Smooth muscle cell (in vitro differentiated cells): ENCODE measurements at regions not wholly inside any gene's neighbourhood (a gene's known extent, or its start where the extent isn't known, plus 50 kb on each side); places are given as distances from the start of the nearest gene placed in this dataset.

Experiments used
- DNase-seq: peaks from one replicate; lab custom pipeline; 2025; ENCODE audit not compliant: unreplicated experiment; lab: John Stamatoyannopoulos, UW
- H2AFZ ChIP-seq: fragments of 200-600 bp; sonication (generic); 2 replicates; pipeline ENCODE4 v1.6.0; 2016; ENCODE audit warnings: antibody characterized with exemption, low read depth, mild to moderate bottlenecking
- H3F3A ChIP-seq: fragments of 200-600 bp; sonication (generic); 2 replicates; pipeline ENCODE4 v1.6.0; 2017; ENCODE audit warnings: antibody characterized with exemption, low read depth
- H3K27ac ChIP-seq: fragments of 200-600 bp; sonication (generic); 2 replicates; pipeline ENCODE4 v1.5.1; 2016; ENCODE audit warnings: low read depth, mild to moderate bottlenecking
- H3K27me3 ChIP-seq: fragments of 200-600 bp; sonication (generic); 2 replicates; pipeline ENCODE4 v1.6.1; 2016; ENCODE audit warnings: low read depth, mild to moderate bottlenecking
- H3K36me3 ChIP-seq: fragments of 200-600 bp; sonication (generic); 2 replicates; pipeline ENCODE4 v1.5.1; 2016; ENCODE audit warnings: low read depth
- H3K4me1 ChIP-seq: fragments of 200-600 bp; sonication (generic); 2 replicates; pipeline ENCODE4 v1.5.1; 2016; ENCODE audit warnings: low read depth
- H3K4me2 ChIP-seq: fragments of 200-600 bp; sonication (generic); 2 replicates; pipeline ENCODE4 v1.6.0; 2016; ENCODE audit warnings: mild to moderate bottlenecking
- H3K4me3 ChIP-seq: fragments of 200-600 bp; sonication (generic); 2 replicates; pipeline ENCODE4 v1.5.1; 2016; ENCODE audit warnings: mild to moderate bottlenecking
- H3K79me2 ChIP-seq: fragments of 200-600 bp; sonication (generic); 2 replicates; pipeline ENCODE4 v1.6.0; 2016; ENCODE audit warnings: low read depth, mild to moderate bottlenecking
- H3K9ac ChIP-seq: fragments of 200-600 bp; sonication (generic); 2 replicates; pipeline ENCODE4 v1.6.0; 2016; ENCODE audit warnings: low read depth
- H3K9me3 ChIP-seq: fragments of 200-600 bp; sonication (generic); replicated peaks from 2 replicates; pipeline ENCODE4 v1.5.1; 2016; ENCODE audit warnings: low read depth
- H4K20me1 ChIP-seq: fragments of 200-600 bp; sonication (generic); 2 replicates; pipeline ENCODE4 v1.6.0; 2016; ENCODE audit warnings: low read depth
- CTCF ChIP-seq: fragments of 200-600 bp; sonication (generic); IDR thresholded peaks from 2 replicates; pipeline ENCODE4 v1.5.1; 2017; ENCODE audit warnings: borderline replicate concordance, mild to moderate bottlenecking, antibody characterized with exemption; ENCODE audit not compliant: insufficient read depth, poor library complexity, severe bottlenecking
- WGBS: methylation state at CpG from one replicate; pipeline ENCODE4 v1.1.7; 2016; ENCODE audit warnings: low lambda C conversion rate; 5-methylcytosine and 5-hydroxymethylcytosine counted together

DNA sequence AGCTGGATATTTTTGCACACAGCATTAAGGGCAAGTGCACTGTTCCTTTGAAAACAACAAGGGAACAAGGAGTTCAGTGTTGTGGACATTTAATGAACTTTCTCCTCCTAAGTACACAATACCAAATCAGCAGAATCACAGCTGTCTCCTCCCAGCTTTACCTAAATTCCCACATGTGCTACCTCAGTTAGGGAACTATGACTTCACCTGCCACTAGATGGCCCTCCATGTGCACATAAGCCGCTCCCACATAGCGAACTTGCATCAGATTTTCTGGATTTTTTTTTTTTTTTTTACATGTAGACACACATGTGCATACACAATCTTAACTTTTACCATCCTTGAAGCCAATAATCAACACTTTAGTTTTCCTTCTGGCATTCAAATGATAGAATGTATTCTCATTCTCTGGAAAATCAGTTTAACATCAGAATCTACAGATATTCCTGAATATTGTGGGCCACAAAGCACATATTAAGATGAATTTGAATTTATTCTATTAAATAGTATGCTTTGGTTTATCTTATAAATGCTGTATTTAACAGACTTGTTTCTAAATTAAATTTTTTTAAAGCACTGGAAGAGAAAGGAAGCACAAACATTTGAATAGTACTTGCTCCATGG is 123.6 kb downstream of the PALM2AKAP2 start:
- no peak for DNase-seq
- no peaks in the 10 kb centered on the region for H3K27me3 ChIP-seq
- no peak overlapping the region for H2AFZ ChIP-seq
- H3F3A ChIP-seq: peaks cover 3% of the 10 kb centered on the region
- no peak overlapping the region for H3K4me2 ChIP-seq
- TF ChIP-seq CTCF: peak; percentile 71
- peaks cover 37% of the 10 kb centered on the region for H4K20me1 ChIP-seq
- no peaks in the 10 kb centered on the region for H3K36me3 ChIP-seq
- WGBS: 15% methylated on average over 2 of the region's 2 CpGs
- H3K9me3 ChIP-seq: no peaks in the 10 kb centered on the region
- H3K9ac ChIP-seq: no peak overlapping the region
- H3K79me2 ChIP-seq: no peaks in the 10 kb centered on the region
- H3K27ac ChIP-seq: no peak overlapping the region
- no peak overlapping the region for H3K4me3 ChIP-seq
- H3K4me1 ChIP-seq: peaks cover 5% of the 10 kb centered on the region

GRCh38 chr9:109904666-109905065 is 124.7 kb downstream of the PALM2AKAP2 start:
- Histone ChIP-seq H3K79me2 (no peaks in the 10 kb centered on the region), H4K20me1 (peaks cover 42% of the 10 kb centered on the region), H3K9me3 (no peaks in the 10 kb centered on the region), H3K4me3 (no peak overlapping the region), H3K4me2 (no peak overlapping the region), H3K36me3 (no peaks in the 10 kb centered on the region), H3K27ac (no peak overlapping the region), H3K9ac (no peak overlapping the region), H3F3A (peaks cover 3% of the 10 kb centered on the region), H2AFZ (no peak overlapping the region), H3K4me1 (peaks cover 5% of the 10 kb centered on the region), H3K27me3 (no peaks in the 10 kb centered on the region)
- DNase-seq: no peak
- WGBS: 66% methylated on average over 5 of the region's 5 CpGs
- no peak for TF ChIP-seq CTCF

DNA sequence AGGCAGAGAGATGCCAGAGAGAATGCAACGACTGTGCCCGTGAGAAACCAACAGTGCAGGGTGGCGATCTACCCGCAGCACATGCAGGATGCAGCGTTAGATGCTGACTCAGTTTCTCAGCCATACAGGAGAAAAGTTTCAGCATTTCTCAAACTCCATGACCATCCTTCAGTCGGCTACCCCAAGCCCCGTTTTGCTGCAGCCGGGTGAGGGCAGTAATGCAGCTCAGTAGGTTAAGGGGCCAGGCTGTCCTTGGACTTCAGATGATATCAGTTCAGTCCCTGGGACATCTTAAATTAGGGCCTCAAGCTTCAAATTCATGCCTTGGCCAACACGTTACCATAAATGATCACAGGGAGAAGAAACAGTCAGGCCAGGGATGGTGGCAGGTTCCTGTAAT is 125.5 kb downstream of the PALM2AKAP2 start:
- no peaks in the 10 kb centered on the region for H3K79me2 ChIP-seq
- H2AFZ ChIP-seq: no peak overlapping the region
- peaks cover 5% of the 10 kb centered on the region for H3K4me1 ChIP-seq
- H3K9me3 ChIP-seq: no peaks in the 10 kb centered on the region
- H3F3A ChIP-seq: peaks cover 3% of the 10 kb centered on the region
- H3K36me3 ChIP-seq: no peaks in the 10 kb centered on the region
- no peak overlapping the region for H3K4me2 ChIP-seq
- H3K27ac ChIP-seq: no peak overlapping the region
- no peak overlapping the region for H3K9ac ChIP-seq
- H3K4me3 ChIP-seq: no peak overlapping the region
- TF ChIP-seq CTCF: no peak
- peaks cover 39% of the 10 kb centered on the region for H4K20me1 ChIP-seq
- no peak for DNase-seq
- WGBS: 96% methylated on average over 9 of the region's 9 CpGs
- no peaks in the 10 kb centered on the region for H3K27me3 ChIP-seq

DNA sequence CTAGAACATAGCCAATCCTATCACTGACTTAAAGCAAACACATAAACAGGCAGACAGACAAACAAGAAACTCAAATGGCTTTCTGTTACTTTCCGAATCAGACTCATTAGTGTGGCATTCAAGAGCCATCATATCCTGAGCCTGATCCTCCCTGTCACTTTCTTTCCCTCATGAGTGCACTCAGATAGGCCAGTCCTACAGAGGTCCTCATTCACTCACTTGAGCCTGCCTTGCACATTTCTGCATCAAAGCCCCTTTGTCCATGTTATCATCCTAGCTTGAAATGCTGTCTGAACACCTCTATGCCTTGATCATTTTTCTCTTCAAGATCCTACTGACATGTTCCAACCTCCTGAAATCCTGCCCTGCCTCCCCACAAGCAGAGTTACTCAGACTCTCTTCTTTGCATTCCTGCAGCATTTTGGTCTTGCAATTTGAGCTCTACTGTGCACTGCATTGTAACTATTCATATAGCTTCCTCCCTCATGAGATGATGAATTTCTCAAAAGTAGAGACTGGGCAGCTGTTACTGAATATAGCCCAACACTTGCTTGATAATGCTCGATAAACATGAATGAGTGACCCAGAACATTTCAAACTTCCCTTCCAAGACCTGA is 126.9 kb downstream of the PALM2AKAP2 start:
- TF ChIP-seq CTCF: no peak
- 77% methylated on average over 2 of the region's 2 CpGs for WGBS
- Histone ChIP-seq H4K20me1 (peaks cover 26% of the 10 kb centered on the region), H3K79me2 (no peaks in the 10 kb centered on the region), H3K9ac (no peak overlapping the region), H3K36me3 (no peaks in the 10 kb centered on the region), H3K4me1 (peaks cover 5% of the 10 kb centered on the region), H3K9me3 (no peaks in the 10 kb centered on the region), H3K4me2 (no peak overlapping the region), H3K4me3 (no peak overlapping the region), H3K27me3 (no peaks in the 10 kb centered on the region), H2AFZ (no peak overlapping the region), H3K27ac (no peak overlapping the region), H3F3A (no peaks in the 10 kb centered on the region)
- DNase-seq: no peak
